Adrenal gland (tissue), 5 donors: ENCODE measurements at regions not wholly inside any gene's neighbourhood (a gene's known extent, or its start where the extent isn't known, plus 50 kb on each side); places are given as distances from the start of the nearest gene placed in this dataset.

Experiments used
- POLR2A ChIP-seq, 2 donors: fragments of 450-650 bp; IDR thresholded peaks; one replicate each; pipeline ENCODE4 v1.6.1; 2017; ENCODE audit warnings: antibody characterized with exemption in 2 of 2, mild to moderate bottlenecking in 2 of 2, moderate library complexity in 1 of 2
- TF ChIP-seq, protein P1 (sequence below), 6 experiments: fragments of 450-650 bp in 4 of 6; fragments of 200-600 bp in 2 of 6; sonication (generic) in 1 of 6; IDR thresholded peaks; 1 replicate in 5 of 6; 2 replicates in 1 of 6; pipeline versions ENCODE4 v1.5.1 to v1.8.0; 2016 to 2021; ENCODE audit warnings: antibody characterized with exemption in 6 of 6, mild to moderate bottlenecking in 2 of 6, moderate library complexity in 1 of 6
- donor health status: DM: no; HTN: no; CAD: no.

DNA sequence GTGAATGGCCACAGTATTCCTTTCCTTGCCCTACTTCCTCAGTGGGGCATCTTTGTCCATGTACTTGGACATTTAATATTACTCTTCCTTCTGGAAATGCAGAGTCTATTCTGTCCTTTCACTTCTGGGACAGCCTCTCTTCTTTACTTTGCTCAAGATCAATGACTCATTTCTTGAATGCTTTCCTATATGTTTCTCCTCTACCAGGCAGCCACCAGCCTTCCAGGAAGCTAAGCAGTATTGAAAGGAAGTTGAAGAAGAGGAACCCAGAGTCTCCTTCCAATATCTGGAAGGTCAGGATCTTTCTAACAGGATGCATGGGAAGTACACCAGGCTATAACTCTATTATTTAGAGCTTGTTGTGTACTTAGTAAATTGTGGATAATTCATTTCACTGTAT lies 182.8 kb downstream of the CD47 start:
- TF ChIP-seq POLR2A (IDR thresholded peaks at IDR 0.05): no peak
- TF ChIP-seq, protein P1, sequence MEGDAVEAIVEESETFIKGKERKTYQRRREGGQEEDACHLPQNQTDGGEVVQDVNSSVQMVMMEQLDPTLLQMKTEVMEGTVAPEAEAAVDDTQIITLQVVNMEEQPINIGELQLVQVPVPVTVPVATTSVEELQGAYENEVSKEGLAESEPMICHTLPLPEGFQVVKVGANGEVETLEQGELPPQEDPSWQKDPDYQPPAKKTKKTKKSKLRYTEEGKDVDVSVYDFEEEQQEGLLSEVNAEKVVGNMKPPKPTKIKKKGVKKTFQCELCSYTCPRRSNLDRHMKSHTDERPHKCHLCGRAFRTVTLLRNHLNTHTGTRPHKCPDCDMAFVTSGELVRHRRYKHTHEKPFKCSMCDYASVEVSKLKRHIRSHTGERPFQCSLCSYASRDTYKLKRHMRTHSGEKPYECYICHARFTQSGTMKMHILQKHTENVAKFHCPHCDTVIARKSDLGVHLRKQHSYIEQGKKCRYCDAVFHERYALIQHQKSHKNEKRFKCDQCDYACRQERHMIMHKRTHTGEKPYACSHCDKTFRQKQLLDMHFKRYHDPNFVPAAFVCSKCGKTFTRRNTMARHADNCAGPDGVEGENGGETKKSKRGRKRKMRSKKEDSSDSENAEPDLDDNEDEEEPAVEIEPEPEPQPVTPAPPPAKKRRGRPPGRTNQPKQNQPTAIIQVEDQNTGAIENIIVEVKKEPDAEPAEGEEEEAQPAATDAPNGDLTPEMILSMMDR (IDR thresholded peaks at IDR 0.05): no peak
